GM21529 (cell line): ENCODE measurements at regions not wholly inside any gene's neighbourhood (a gene's known extent, or its start where the extent isn't known, plus 50 kb on each side); places are given as distances from the start of the nearest gene placed in this dataset.
"Not testable (repeated sequence)": the region's sequence is repeated elsewhere in the genome, so short reads cannot be mapped to it uniquely, and the experiment has no call there.

Experiments
- ATAC-seq: cut with Tn5 transposase; IDR thresholded peaks from one replicate; pipeline ENCODE4 v1.9.1; 2021; ENCODE audit not compliant: unreplicated experiment

DNA sequence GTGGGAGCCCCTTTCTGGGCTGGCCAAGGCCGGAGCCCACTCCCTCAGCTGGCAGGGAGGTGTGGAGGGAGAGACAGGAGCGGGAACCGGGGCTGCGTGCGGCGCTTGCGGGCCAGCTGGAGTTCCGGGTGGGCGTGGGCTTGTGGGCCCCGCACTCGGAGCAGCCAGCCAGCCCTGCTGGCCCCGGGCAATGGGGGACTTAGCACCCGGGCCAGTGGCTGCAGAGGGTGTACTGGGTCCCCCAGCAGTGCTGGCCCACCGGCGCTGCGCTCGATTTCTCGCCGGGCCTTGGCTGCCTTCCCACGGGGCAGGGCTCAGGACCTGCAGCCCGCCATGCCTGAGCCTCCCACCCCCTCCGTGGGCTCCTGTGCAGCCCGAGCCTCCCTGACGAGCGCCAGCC lies 1082.5 kb downstream of the PCDH17 start:
- not testable (repeated sequence) for ATAC-seq

DNA sequence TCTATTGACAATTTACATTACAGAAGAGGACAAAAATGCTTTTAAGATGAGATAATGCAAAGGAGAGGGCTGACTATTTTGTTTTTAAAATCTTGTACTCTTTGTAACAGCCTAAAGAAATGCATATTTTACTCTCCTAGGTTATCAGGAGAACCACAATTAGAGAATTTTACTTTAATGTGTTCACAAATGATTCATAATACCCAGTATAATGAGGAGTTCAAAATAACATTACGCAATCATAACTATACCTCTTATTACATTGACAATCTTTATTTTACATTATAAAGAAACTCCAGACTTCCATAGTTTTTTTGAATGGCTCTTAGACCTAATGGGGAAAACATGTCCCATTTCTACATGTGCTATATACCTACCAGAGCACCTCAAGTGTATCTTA lies 1089.7 kb downstream of the PCDH17 start:
- ATAC-seq: no peak

DNA sequence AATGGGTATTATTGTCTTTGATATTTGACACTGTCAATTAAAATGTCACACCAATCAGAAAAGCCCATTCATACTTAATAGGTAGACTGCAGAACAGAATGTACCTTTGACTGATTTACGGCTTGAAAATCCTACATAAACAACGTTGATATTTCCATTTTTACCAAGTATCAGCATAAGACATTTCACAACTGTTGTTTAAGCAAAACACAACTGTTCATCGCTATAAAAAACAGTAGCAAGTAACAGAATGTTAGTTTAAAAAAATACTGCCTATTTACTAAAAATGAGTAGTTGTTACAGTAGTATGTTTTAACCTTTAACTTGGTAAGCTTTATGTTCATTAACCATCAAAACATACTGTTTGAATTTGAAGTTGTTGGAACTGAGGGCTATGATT lies 1096.6 kb downstream of the PCDH17 start:
- ATAC-seq: no peak

DNA sequence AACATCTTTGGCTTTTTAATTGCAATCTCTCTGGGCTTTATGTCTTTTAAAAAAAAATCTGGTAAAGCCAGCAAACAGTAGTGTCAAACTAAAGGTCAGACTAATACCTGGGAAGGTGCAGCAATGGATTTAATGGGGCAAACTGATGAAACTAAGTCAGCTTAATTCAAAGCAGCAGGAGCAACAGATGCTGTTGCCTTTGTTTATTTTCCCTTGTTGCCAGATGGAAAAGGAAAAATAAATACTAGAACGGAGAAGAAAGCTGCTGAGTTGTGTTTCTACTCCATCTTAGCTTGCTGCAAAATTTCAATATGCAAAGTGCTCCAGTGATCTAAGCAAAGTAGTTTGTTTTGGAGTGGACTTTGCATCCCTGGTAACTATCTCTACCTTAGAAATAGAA lies 1097.8 kb downstream of the PCDH17 start:
- no peak for ATAC-seq

DNA sequence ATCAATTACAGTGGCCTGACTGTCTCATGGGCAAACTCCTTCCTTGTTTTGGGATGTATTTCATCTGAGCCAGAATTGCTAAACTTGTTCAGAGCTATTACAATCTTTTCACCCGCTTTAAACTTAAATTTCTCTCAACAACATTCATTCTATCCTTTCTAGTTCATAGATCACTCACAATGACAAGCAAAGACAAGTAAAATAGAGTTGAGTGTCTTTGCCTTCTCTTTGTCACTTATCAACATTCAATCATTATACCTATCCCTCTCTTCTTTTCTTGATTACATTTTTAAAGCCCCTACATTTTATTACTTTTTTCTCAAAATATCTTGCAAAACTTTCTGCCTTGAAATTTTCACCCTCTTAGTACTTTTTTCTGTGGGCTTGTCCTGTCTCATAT lies 1113.1 kb downstream of the PCDH17 start:
- ATAC-seq: no peak

DNA sequence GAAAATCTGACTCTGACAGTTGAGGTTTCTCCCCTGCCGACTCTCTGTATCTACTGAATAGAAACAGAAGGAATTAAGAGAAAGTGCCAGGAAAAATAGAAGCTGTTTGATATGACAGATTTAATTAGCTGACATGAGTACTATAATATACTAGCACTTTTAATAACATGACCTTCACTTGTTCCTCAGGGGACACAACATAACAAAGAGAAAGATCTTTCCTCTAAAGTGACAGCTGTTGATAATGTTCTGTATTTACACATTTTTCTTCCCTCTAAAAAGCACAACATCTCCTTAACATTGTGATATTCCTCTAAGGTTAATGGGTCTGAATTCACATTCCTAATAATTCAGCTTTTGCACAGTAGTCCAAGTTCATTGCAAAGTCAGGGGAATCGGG lies 1136.0 kb downstream of the PCDH17 start:
- no peak for ATAC-seq

DNA sequence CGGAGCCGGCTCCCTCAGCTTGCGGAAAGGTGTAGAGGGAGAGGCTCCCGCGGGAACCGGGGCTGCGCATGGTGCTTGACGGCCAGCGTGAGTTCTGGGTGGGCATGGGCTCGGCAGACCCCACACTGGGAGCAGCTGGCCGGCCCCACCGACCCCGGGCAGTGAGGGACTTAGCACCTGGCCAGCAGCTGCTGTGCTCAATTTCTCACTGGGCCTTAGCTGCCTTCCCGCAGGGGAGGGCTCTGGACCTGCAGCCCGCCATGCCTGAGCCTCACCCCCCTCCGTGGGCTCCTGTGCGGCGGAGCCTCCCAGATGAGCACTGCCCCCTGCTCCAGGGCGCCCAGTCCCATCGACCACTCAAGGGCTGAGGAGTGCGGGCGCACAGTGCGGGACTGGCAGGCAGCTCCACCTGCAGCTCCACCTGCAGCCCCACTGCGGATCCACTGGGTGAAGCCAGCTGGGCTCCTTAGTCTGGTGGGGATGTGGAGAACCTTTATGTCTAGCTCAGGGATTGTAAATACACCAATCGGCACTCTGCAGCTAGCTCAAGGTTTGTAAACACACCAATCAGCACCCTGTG lies 1141.8 kb downstream of the PCDH17 start:
- ATAC-seq: no peak

DNA sequence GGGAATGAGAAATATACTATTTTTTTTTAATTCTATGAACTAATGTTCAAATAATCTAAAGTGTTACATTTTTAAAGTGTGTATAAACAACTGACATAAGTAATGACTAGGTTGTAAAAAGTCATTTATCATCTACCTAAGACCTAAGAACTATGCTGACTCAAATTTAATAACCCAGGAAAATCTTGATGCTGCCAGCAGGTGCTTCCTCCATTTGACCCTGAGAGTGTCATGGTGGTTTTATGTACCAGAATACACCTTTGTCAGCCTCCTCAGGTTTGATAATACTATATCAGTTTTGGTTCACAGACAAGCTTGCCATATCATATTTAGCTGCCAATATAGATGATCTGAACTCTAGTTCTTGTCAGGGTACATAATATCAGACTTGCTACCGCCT lies 1151.2 kb downstream of the PCDH17 start:
- ATAC-seq: no peak

DNA sequence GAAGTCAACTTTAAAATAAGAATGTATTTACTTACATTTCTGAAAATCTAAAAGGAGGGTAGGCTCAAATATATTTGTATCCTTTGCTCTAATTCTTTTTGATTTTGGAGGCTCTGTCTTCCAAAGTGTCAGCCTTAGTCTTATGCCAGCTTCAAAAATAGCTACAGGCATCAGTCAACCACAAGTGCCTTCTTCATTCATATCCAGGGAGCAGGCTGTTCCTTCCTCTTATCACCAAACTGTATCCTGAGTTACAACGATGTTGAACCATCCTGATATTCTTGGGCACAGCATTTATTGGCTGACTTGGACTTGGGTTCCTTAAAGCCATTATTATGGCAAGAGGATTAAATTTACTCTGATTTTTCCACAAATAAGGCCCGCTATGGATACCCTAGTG lies 1161.3 kb downstream of the PCDH17 start:
- no peak for ATAC-seq

DNA sequence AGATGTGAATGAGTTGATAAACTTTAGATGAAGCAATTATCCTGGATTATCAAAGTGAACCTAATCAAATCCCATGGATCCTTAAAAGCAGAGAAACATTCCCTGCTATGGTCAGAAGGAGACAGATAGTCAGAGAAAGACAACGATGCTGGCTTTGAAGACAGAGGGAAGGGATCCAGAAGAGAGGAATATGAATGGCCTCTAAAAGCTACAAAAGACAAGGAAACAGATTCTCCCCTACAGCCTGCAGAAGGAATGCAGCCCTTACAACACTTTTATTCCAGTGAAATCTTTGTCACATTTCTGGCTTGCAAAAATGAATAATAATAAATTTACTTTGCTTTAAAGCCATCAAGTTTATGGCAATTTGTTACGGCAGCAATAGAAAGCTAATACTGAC lies 1164.2 kb downstream of the PCDH17 start:
- no peak for ATAC-seq

DNA sequence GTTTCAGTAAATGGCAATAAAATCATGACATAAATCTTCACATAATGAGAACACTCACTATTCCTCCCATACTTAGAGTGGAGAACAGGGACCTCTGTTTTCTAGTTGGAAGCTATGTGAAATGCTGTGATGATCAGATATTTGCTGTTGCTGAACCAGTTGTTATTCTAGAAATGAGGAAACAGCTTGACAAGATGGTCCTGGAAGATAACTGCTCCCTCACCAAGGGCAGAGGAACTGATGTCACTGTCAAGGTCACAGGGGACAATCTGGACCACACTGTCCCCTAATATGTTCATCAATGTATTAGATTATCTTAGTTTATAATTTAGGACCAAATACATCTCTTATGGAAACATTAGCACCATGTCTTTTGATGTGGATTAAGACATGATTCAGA lies 1173.3 kb downstream of the PCDH17 start:
- no peak for ATAC-seq

DNA sequence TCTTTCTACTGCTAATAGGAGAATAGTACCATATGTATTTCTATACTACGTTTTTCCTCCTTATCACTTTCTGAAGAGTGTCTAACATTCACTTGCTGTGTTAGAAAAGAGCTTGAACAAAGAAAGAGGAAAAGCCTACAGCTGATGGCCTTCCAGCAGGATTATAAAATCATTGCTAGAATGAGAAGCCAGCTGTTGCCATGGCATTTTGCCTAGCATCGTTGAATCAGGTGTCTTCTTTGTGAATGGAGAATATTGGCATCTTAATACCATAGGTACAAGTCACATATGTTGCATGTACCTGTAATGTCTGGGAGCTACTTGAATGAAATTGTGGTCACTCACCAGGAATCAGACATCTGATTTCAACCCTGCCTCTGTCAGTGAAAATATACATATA lies 1174.9 kb downstream of the PCDH17 start:
- ATAC-seq: no peak

DNA sequence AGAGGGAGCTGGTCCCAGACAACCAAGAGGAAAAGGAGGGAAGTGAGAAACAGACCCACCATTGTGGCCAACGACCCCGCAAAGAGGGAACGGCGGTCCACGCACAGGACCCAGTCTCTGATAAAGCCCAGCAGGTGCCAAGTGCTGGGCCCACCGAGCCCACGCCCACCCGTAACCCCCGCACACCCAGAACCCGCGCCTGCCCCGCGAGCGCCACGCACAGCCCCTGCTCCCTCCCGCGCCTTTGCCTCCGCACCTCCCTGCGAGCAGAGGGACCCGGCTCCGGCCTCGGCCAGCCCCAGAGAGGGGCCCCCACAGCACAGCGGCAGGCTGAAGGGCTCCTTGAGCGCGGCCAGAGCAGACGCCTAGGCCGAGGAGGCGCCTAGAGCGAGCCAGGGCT lies 1192.2 kb downstream of the PCDH17 start:
- no peak for ATAC-seq

DNA sequence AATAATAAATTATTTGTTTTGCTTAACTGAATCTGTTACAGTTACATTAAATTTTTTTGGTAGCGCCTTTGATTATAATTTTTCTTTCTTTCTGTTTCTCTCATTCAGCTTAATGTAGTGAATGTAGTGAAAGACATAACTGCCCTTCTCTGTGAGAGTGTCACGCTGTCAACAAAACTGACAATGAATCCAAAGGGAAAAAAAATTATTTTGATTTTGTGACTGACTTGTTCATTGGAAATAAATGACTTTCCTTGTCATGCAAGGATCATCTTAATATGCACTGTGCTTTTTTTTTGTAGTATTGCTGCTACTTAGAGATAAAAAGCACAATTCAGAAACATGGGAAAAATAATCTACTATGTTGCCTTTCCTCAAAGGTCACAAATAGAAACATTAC lies 1196.4 kb downstream of the PCDH17 start:
- ATAC-seq: no peak

DNA sequence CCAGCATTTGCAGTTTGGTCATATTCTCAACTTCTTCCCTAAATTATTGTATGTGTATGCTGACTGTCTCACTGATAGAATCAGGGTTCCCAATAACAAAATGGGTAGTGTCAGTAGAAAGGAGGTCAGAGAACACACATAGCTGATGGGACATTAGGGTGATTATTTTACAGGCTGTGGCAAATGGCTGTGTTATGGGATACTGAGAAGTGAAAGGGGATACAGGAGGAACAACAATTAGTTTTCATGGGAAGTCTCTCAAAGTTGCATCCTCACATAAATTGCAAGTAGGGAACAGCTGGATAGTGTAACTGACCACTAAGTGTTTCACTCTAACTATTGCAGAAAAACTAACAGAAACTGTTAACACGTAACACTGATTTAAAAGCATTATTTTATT lies 1199.3 kb downstream of the PCDH17 start:
- no peak for ATAC-seq

DNA sequence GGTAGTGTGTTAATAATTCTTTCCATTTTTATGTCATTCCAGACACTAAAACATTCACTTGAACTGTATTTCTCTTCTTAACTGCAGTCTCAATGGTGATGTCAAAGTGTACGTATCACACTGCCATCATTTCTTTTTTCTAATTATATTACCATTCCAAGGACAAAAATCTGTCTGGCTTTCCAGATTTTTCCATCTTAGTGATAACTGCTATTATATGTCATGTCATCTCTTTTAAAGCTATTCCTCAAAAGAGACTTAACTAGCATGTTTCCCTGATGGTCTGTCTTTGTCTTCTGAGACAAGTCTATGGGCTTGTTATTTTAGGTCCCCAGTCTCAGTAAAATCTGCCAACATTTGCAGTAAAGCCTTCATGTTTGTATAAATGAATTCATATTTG lies 1207.1 kb downstream of the PCDH17 start:
- ATAC-seq: no peak

DNA sequence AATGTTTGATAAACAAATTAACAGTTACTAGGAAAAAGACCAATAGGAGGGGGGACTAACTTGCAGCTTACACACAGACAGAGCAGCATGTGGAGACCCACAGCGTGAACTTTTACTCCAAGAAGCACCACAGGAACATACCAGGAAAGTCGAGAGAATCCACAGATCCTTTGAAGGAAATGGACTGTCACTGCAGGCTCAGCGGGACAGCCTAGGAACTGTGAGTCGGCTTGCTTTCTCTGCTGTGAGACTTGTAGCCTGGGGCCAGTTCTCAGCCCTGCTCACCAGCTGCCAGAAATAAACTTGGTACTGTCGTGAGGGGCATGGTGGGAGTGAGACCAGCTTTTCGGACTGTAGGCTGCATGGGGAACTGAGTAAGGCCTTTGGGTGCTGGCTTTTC lies 1211.5 kb downstream of the PCDH17 start:
- no peak for ATAC-seq

DNA sequence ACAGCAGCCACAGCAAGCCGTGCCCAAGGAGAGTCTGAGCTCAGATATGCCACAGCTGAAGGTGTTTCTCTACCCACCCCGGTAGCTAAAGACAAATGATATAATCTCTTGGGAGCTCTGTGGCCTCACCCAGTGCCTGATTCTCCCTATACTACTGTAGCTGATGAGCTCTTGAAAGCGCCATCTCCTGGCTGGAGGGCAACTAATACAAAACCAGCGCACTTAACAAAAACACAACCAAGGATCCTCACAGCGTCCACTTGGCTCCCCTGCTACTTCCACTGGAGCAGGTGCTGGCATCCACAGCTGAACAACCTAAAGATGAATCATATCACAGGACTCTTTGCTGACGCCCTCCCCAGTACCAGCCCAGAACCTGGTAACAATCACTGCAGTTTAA lies 1212.0 kb downstream of the PCDH17 start:
- no peak for ATAC-seq

DNA sequence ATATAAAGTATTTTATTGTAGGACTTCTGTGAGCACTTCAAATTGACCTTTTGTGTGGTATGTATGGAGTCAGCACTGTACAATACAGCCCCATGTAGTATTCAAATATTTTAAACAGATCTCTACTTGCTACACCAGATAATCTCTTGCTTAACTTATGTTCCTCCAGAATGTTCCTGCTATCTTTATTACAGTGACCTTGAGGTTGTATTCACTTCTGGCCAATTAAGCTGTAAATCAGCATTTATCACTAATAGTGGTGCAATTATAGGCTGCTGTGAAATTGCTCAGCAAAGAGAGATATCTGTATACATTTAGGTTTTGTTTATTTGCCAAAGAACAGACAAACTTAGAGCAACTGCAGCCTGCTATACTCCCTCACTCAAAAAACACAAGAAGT lies 1218.6 kb downstream of the PCDH17 start:
- ATAC-seq: no peak

DNA sequence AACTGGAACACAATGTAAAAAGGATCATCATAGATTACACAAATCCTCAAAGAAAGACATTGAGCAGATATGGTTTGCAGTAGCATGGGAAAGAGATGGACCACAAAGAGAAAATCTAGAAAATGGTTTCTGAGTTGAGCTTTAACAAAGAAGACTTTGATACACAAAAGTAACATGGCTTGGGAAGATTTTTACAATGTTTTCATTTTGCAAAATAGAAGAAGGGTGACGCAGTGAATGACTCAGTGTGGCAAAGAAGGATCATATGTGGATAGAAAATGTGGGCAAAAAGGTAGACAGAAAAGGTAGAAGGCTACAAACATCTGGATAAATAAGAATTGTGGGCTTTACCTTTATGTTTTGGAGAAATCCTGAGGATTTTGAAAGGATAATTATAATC lies 1220.5 kb downstream of the PCDH17 start:
- no peak for ATAC-seq

DNA sequence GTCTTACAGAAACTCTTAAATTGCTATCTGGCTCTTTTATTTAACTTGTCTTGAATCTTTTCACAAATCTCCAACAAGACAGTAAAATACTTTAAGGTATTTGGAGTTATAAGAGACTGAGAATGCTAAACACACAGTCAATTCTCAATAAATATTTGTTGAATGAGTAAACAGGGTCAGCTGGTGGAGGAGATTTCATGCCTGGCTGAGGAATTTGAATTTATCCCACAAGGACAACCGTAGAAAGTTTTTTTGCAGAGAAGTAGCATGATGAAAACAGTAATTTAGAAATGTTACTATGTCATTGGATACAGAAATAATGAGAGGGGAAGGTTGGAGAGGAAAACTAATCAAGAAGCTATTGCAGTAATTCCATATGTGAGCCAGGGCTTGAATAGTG lies 1223.7 kb downstream of the PCDH17 start:
- ATAC-seq: no peak

DNA sequence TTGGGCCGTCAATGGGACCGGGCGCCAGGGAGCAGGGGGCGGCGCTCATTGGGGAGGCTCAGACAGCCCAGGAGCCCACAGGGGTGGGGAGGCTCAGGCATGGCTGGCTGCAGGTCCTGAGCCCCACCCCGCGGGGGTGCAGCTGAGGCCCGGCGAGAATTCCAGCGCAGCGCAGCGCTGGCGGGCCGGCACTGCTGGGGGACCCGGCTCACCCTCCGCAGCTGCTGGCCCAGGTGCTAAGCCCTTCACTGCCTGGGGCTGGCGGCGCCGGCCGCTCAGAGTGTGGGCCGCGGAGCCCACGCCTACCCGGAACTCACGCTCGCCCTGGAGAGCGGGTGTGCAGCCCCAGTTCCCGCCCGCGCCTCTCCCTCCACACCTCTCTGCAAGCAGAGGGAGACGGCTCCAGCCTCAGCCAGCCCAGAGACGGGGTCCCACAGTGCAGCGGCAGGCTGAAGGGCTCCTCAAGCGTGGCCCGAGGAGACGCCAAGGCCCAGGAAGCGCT lies 1227.4 kb downstream of the PCDH17 start:
- ATAC-seq: no peak

DNA sequence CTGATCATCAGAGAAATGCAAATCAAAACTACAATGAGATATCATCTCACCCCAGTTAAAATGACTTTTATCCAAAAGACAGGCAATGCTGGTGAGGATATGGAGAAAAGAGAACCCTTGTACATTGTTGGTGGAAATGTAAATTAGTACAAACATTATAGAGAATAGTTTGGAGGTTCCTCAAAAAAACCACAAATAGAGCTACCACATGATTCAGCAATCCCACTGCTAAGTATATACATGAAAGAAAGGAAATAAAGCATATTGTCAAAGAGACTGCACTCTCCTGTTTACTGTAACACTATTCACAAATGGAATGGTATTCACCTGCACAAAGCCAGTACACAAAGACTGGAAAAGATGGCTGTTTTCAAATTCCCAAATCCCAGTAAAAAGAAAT lies 1233.7 kb downstream of the PCDH17 start:
- no peak for ATAC-seq

DNA sequence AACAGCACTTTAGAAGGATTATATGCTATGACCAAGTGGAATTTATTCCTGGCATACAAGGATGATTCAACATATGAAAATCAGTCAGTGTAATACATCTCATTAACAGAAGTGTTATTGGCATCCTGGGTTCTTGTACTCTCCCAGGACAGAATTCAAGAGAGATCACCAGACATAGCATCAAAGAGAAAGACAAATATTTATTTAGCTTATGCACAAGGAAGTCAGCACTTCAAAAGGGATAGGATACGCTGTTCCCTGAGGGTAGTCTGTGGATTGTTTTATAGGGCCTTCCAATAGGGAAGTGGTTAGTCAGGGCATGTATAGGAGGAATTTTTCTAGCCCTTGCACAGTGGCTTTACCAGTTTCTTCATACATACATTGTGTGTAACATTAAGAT lies 1238.0 kb downstream of the PCDH17 start:
- no peak for ATAC-seq
